Epithelial cell of esophagus (primary cell): ENCODE measurements at regions not wholly inside any gene's neighbourhood (a gene's known extent, or its start where the extent isn't known, plus 50 kb on each side); places are given as distances from the start of the nearest gene placed in this dataset.

ENCODE experiments used
- DNase-seq: peaks from one replicate; pipeline ENCODE4 v3.0.0; 2010; ENCODE audit warnings: low read depth
- H3K4me3 ChIP-seq: 2 replicates; pipeline ENCODE4 v1.5.1; 2011; ENCODE audit warnings: mild to moderate bottlenecking, low read length, control low read depth
- CTCF ChIP-seq: IDR thresholded peaks from 2 replicates; pipeline ENCODE4 v1.5.1; 2011; ENCODE audit warnings: low read depth, mild to moderate bottlenecking, low read length, control low read depth, inconsistent platforms; ENCODE audit not compliant: insufficient read depth; ENCODE audit errors: missing control alignments

DNA sequence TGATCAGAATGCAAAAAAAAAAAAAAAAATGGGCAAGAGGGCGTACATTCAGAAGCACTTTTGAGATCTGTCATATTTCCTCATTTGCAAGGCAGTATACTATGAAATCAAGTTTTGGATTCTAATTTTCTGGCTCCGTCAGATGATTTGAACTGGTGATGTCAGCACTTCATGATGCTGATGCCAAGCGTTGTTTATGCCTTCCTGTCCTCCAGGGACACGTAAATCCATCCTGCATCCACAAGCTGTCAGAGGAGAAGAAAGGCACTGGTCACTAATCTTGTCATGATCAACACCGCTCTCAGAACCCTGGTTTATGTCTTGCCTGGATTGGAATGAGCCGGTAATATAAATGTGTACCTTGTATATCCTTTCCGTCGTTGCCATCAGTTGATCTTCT, 152.1 kb upstream of the EPHA3 start:
- no peak for TF ChIP-seq CTCF
- no peak overlapping the region for H3K4me3 ChIP-seq
- DNase-seq, result no peak

GRCh38 chr3:88957711-88958439, 149.5 kb upstream of the EPHA3 start:
- no peak overlapping the region for H3K4me3 ChIP-seq
- DNase-seq, result peak; percentile 68

GRCh38 chr3:88960019-88960418, 147.4 kb upstream of the EPHA3 start:
- DNase-seq, result no peak
- no peak overlapping the region for H3K4me3 ChIP-seq
- no peak for TF ChIP-seq CTCF

More at GRCh38 chr3:88957711-88958439, 149.5 kb upstream of the EPHA3 start:
- no peak for TF ChIP-seq CTCF

DNA sequence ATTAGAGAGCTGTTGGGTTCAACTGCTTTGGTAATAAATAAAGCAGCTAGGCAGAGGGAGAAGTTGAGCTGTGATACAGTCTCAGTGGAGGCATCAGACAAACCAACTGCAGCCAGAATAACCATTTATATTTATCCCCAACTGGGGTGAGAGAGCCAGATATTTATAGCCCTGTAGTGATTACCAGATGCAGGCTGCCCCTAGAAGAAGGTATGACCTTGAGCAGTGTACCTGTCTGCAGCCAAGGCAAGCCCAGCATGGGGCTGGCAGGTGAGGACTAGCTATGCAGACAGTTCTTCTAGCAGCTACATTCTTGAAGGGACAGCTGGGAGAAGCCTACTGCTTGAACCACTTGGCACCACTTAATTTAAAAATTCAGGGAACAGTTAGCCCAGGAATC, 144.4 kb upstream of the EPHA3 start:
- H3K4me3 ChIP-seq, result no peak overlapping the region
- TF ChIP-seq CTCF, result no peak
- DNase-seq, result no peak

- no peak for TF ChIP-seq CTCF
- DNase-seq, result no peak
These were observed 127.7 kb upstream of the EPHA3 start for GRCh38 chr3:88979760-88980159.

GRCh38 chr3:88983458-88983857, 124.0 kb upstream of the EPHA3 start:
- no peak overlapping the region for H3K4me3 ChIP-seq
- no peak for TF ChIP-seq CTCF
- no peak for DNase-seq

More at GRCh38 chr3:88979760-88980159, 127.7 kb upstream of the EPHA3 start:
- no peak overlapping the region for H3K4me3 ChIP-seq

DNA sequence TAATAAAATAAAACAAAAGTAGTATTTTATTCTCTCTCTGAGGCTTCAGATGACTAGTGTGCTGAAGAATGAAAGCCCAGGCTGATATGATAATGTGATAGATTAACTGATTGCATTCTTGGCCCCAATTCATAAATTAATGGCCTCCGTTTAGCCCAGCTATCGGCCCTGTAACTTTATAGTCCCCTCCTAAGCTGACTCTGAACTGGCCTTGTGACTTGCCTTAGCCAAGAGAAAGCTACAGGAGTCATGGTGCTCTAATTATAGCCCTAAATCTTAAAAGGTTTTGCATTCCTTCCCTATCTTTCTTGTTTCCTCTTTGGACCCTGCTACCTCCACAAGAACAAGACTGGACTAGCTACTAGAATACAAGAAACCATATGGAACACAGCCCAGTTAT, 123.2 kb upstream of the EPHA3 start:
- no peak overlapping the region for H3K4me3 ChIP-seq
- no peak for DNase-seq
- no peak for TF ChIP-seq CTCF
